ENCODE measurements at regions not wholly inside any gene's neighbourhood (a gene's known extent, or its start where the extent isn't known, plus 50 kb on each side); places are given as distances from the start of the nearest gene placed in this dataset.

- no peaks in the 10 kb centered on the region for H3K9me3 ChIP-seq
- H3K4me3 ChIP-seq, result no peak overlapping the region
- no peaks in the 10 kb centered on the region for H3K27me3 ChIP-seq
- peaks cover 24% of the 10 kb centered on the region for H3K4me1 ChIP-seq
- TF ChIP-seq CTCF (IDR thresholded peaks at IDR 0.05) (no peak), POLR2A (IDR thresholded peaks at IDR 0.05) (no peak)
- H3K27ac ChIP-seq, result peak overlapping the region in 1 of 2 donors; percentile 81
- intact Hi-C loops (cut with DNase I; ENCODE audit: low total_unique reads), result loop anchor here (10.0 kb wide), 1 partner anchor 257 kb away; the partner anchor contains the start of gene COL6A3
- H3K36me3 ChIP-seq (ENCODE audit: low read depth, missing control alignments), result no peaks in the 10 kb centered on the region
- DNase-seq, result no peak
These were observed 72.1 kb downstream of the COPS8 start for GRCh38 chr2:237157780-237158102.

GRCh38 chr2:237158194-237158593 is 72.5 kb downstream of the COPS8 start:
- no peaks in the 10 kb centered on the region for H3K36me3 ChIP-seq (ENCODE audit: low read depth, missing control alignments)
- whole genome bisulfite sequencing, 2 donors, result 92 to 98% methylated on average over 7 of the region's 7 CpGs
- H3K4me3 ChIP-seq, result no peak overlapping the region
- peaks cover 24% of the 10 kb centered on the region for H3K4me1 ChIP-seq
- TF ChIP-seq CTCF (IDR thresholded peaks at IDR 0.05) (no peak), POLR2A (IDR thresholded peaks at IDR 0.05) (no peak)
- intact Hi-C loops (cut with DNase I; ENCODE audit: low total_unique reads), result loop anchor here (10.0 kb wide), 1 partner anchor 257 kb away; the partner anchor contains the start of gene COL6A3
- DNase-seq, result no peak
- H3K27me3 ChIP-seq, result no peaks in the 10 kb centered on the region
- H3K27ac ChIP-seq, result no peak overlapping the region
- H3K9me3 ChIP-seq, result no peaks in the 10 kb centered on the region

- peak overlapping the region in 1 of 2 donors; percentile 78 for H3K27ac ChIP-seq
- H3K9me3 ChIP-seq, result no peaks in the 10 kb centered on the region
- DNase-seq, result no peak
- H3K4me1 ChIP-seq, result peaks cover 24% of the 10 kb centered on the region
- intact Hi-C loops (cut with DNase I; ENCODE audit: low total_unique reads), result loop anchor here (10.0 kb wide), 1 partner anchor 256 kb away; the partner anchor contains the start of gene COL6A3
- no peaks in the 10 kb centered on the region for H3K27me3 ChIP-seq
- WGBS, 2 donors, result 57 to 60% methylated on average over 10 of the region's 10 CpGs
- H3K36me3 ChIP-seq (ENCODE audit: low read depth, missing control alignments), result no peaks in the 10 kb centered on the region
- no peak for TF ChIP-seq POLR2A (IDR thresholded peaks at IDR 0.05)
- no peak for TF ChIP-seq CTCF (IDR thresholded peaks at IDR 0.05)
- H3K4me3 ChIP-seq, result no peak overlapping the region
These were observed 73.6 kb downstream of the COPS8 start for GRCh38 chr2:237159006-237159911.

- peaks cover 24% of the 10 kb centered on the region for H3K4me1 ChIP-seq
- no peaks in the 10 kb centered on the region for H3K36me3 ChIP-seq (ENCODE audit: low read depth, missing control alignments)
- TF ChIP-seq CTCF (IDR thresholded peaks at IDR 0.05) (peak in 2 of 3 experiments; percentile 5 to 33), POLR2A (IDR thresholded peaks at IDR 0.05) (no peak)
- intact Hi-C loops (cut with DNase I; ENCODE audit: low total_unique reads), result no loop called here
- H3K9me3 ChIP-seq, result no peaks in the 10 kb centered on the region
- DNase-seq, result no peak
- H3K27me3 ChIP-seq, result no peaks in the 10 kb centered on the region
- no peak overlapping the region for H3K4me3 ChIP-seq
- 68 to 79% methylated on average over 7 to 9 of the region's 9 CpGs for WGBS, 2 donors
- peak overlapping the region; percentile 76 to 78 for H3K27ac ChIP-seq
These were observed 74.7 kb downstream of the COPS8 start for GRCh38 chr2:237160271-237160919.
